Motor neuron (in vitro differentiated cells): ENCODE measurements at regions not wholly inside any gene's neighbourhood (a gene's known extent, or its start where the extent isn't known, plus 50 kb on each side); places are given as distances from the start of the nearest gene placed in this dataset.
A peak's percentile ranks its signal among the peaks of the same experiment; 100 is the strongest.

Source experiments
- ATAC-seq, 8 experiments: fragments of 200-7000 bp; cut with Tn5 transposase; replicated peaks in 6 of 8; 2 replicates each; pipeline ENCODE4 v1.8.0; 2021; ENCODE audit warnings: mild to moderate bottlenecking in 8 of 8, moderate library complexity in 8 of 8
- H3K27ac ChIP-seq, 2 donors: fragments of 250-450 bp; sonication (Bioruptor Pico); 2 replicates each; pipeline ENCODE4 v1.9.0; 2021; ENCODE audit warnings: antibody characterized with exemption in 2 of 2, mild to moderate bottlenecking in 2 of 2, moderate library complexity in 1 of 2
- H3K4me1 ChIP-seq, 2 donors: fragments of 250-450 bp; sonication (Bioruptor Pico); replicated peaks in 1 of 2; 2 replicates each; pipeline ENCODE4 v1.6.1; 2021; ENCODE audit warnings: antibody characterized with exemption in 2 of 2, mild to moderate bottlenecking in 2 of 2, moderate library complexity in 1 of 2
- H3K4me3 ChIP-seq, 5 donors: fragments of 250-450 bp; sonication (Bioruptor Pico); 2 replicates each; pipeline ENCODE4 v1.9.0; 2021; ENCODE audit warnings: antibody characterized with exemption in 5 of 5, mild to moderate bottlenecking in 5 of 5, moderate library complexity in 4 of 5
- WGBS, 10 experiments: fragments of 450-650 bp; shearing (Covaris generic); methylation state at CpG; one replicate each; pipeline ENCODE4 v1.0.0; 2022; 5-methylcytosine and 5-hydroxymethylcytosine counted together
- in situ Hi-C, 9 experiments: fragments of 400-800 bp; cut with MboI; loops; one replicate each; pipeline ENCODE4 v1.15.0; 2021; ENCODE audit warnings: low sequenced_read_pairs in 9 of 9, low pct_unique_long_range_greater_than_20kb in 2 of 9; ENCODE audit not compliant: unreplicated experiment in 9 of 9

- in situ Hi-C loops = no loop called here
- peak in 1 of 8 experiments; percentile 55 for ATAC-seq
- Histone ChIP-seq H3K27ac (no peak overlapping the region), H3K4me1 (peaks cover 0 to 4% of the 10 kb centered on the region in 2 donors), H3K4me3 (no peak overlapping the region)
- WGBS, 10 experiments = 13 to 98% (median 83%) methylated on average over 2 to 4 of the region's 4 CpGs; no CpG with 5 or more reads in 1 of the 10 experiments
These were observed 632.8 kb downstream of the HACE1 start for GRCh38 chr6:104226790-104227446.

GRCh38 chr6:104218116-104218515 lies 641.6 kb downstream of the HACE1 start:
- in situ Hi-C loops = no loop called here
- WGBS, 10 experiments = 0 to 96% (median 83%) methylated on average over 1 to 3 of the region's 3 CpGs
- ATAC-seq = no peak
- no peaks in the 10 kb centered on the region for H3K4me1 ChIP-seq
- no peak overlapping the region for H3K27ac ChIP-seq
- H3K4me3 ChIP-seq = no peak overlapping the region

- H3K4me1 ChIP-seq = no peaks in the 10 kb centered on the region
- in situ Hi-C loops = no loop called here
- ATAC-seq = no peak
- H3K4me3 ChIP-seq = no peak overlapping the region
- 13 to 94% (median 81%) methylated on average over 1 to 3 of the region's 3 CpGs for WGBS, 10 experiments
- H3K27ac ChIP-seq = no peak overlapping the region
These were observed 644.8 kb downstream of the HACE1 start for GRCh38 chr6:104214901-104215300.

GRCh38 chr6:104212977-104213668 lies 646.6 kb downstream of the HACE1 start:
- H3K4me1 ChIP-seq = no peaks in the 10 kb centered on the region
- H3K27ac ChIP-seq = no peak overlapping the region
- 0 to 100% (median 84%) methylated on average over 1 of the region's 1 CpG for WGBS, 10 experiments
- no peak overlapping the region for H3K4me3 ChIP-seq
- no peak for ATAC-seq
- in situ Hi-C loops = no loop called here

GRCh38 chr6:104207635-104208034 lies 652.1 kb downstream of the HACE1 start:
- Histone ChIP-seq H3K4me3 (no peak overlapping the region), H3K4me1 (no peaks in the 10 kb centered on the region), H3K27ac (no peak overlapping the region)
- no peak for ATAC-seq
- in situ Hi-C loops = no loop called here

- ATAC-seq = no peak
These were observed 658.2 kb downstream of the HACE1 start for GRCh38 chr6:104201557-104201956.

GRCh38 chr6:104187616-104188015 lies 672.1 kb downstream of the HACE1 start:
- in situ Hi-C loops = no loop called here

More at GRCh38 chr6:104201557-104201956, 658.2 kb downstream of the HACE1 start:
- no peak overlapping the region for H3K4me3 ChIP-seq
- WGBS, 10 experiments = 80 to 83% methylated on average over 1 of the region's 2 CpGs; no CpG with 5 or more reads in 8 of the 10 experiments
- in situ Hi-C loops = no loop called here
- no peak overlapping the region for H3K27ac ChIP-seq
- H3K4me1 ChIP-seq = no peaks in the 10 kb centered on the region

GRCh38 chr6:104186831-104187230 lies 672.9 kb downstream of the HACE1 start:
- peak in 1 of 8 experiments; percentile 66 for ATAC-seq
- Histone ChIP-seq H3K27ac (no peak overlapping the region), H3K4me3 (no peak overlapping the region), H3K4me1 (peaks cover 0 to 5% of the 10 kb centered on the region in 2 donors)
- in situ Hi-C loops = no loop called here
- 17 to 60% (median 33%) methylated on average over 1 to 3 of the region's 3 CpGs; no CpG with 5 or more reads in 7 of the 10 experiments for WGBS, 10 experiments

More at GRCh38 chr6:104187616-104188015, 672.1 kb downstream of the HACE1 start:
- Histone ChIP-seq H3K4me3 (no peak overlapping the region), H3K4me1 (peaks cover 0 to 5% of the 10 kb centered on the region in 2 donors), H3K27ac (no peak overlapping the region)
- ATAC-seq = no peak

GRCh38 chr6:104183816-104184435 lies 675.8 kb downstream of the HACE1 start:
- in situ Hi-C loops = no loop called here
- peaks cover 0 to 5% of the 10 kb centered on the region in 2 donors for H3K4me1 ChIP-seq
- peak in 5 of 8 experiments; percentile 94 to 97 (median 96) for ATAC-seq
- WGBS, 10 experiments = 0 to 77% (median 44%) methylated on average over 1 to 3 of the region's 3 CpGs
- H3K4me3 ChIP-seq = no peak overlapping the region
- H3K27ac ChIP-seq = no peak overlapping the region

GRCh38 chr6:104182811-104183210 lies 676.9 kb downstream of the HACE1 start:
- in situ Hi-C loops = no loop called here
- peaks cover 0 to 5% of the 10 kb centered on the region in 2 donors for H3K4me1 ChIP-seq
- no peak overlapping the region for H3K27ac ChIP-seq

GRCh38 chr6:104173668-104174067 lies 686.1 kb downstream of the HACE1 start:
- WGBS, 10 experiments = 0 to 75% (median 57%) methylated on average over 1 of the region's 1 CpG; no CpG with 5 or more reads in 5 of the 10 experiments
- Histone ChIP-seq H3K4me1 (no peaks in the 10 kb centered on the region), H3K4me3 (no peak overlapping the region), H3K27ac (no peak overlapping the region)
- in situ Hi-C loops = no loop called here
- no peak for ATAC-seq

More at GRCh38 chr6:104182811-104183210, 676.9 kb downstream of the HACE1 start:
- 0 to 100% (median 91%) methylated on average over 1 to 2 of the region's 2 CpGs; no CpG with 5 or more reads in 3 of the 10 experiments for WGBS, 10 experiments
- no peak overlapping the region for H3K4me3 ChIP-seq
- ATAC-seq = no peak

GRCh38 chr6:104170401-104170800 lies 689.3 kb downstream of the HACE1 start:
- ATAC-seq = no peak
- Histone ChIP-seq H3K4me1 (no peaks in the 10 kb centered on the region), H3K27ac (no peak overlapping the region), H3K4me3 (no peak overlapping the region)
- WGBS, 10 experiments = 0 to 78% (median 30%) methylated on average over 1 to 2 of the region's 2 CpGs; no CpG with 5 or more reads in 2 of the 10 experiments
- in situ Hi-C loops = no loop called here

- in situ Hi-C loops = no loop called here
- H3K4me3 ChIP-seq = no peak overlapping the region
- H3K4me1 ChIP-seq = peaks cover 0 to 8% of the 10 kb centered on the region in 2 donors
- no peak overlapping the region for H3K27ac ChIP-seq
- no peak for ATAC-seq
These were observed 693.6 kb downstream of the HACE1 start for GRCh38 chr6:104166055-104166668.
